BLaER1 (cell line): ENCODE measurements at regions not wholly inside any gene's neighbourhood (a gene's known extent, or its start where the extent isn't known, plus 50 kb on each side); places are given as distances from the start of the nearest gene placed in this dataset.

ENCODE experiments used
- H3K27ac ChIP-seq: shearing (Covaris generic); formaldehyde crosslinking; 2 replicates; pipeline ENCODE4 v1.8.1; 2022
- H3K27me3 ChIP-seq: shearing (Covaris generic); formaldehyde crosslinking; 2 replicates; pipeline ENCODE4 v1.8.1; 2022
- H3K36me3 ChIP-seq: shearing (Covaris generic); formaldehyde crosslinking; 2 replicates; pipeline ENCODE4 v1.8.1; 2022
- H3K4me1 ChIP-seq: shearing (Covaris generic); formaldehyde crosslinking; 2 replicates; pipeline ENCODE4 v1.8.1; 2022
- H3K4me2 ChIP-seq: shearing (Covaris generic); formaldehyde crosslinking; 2 replicates; pipeline ENCODE4 v1.8.1; 2022
- H3K4me3 ChIP-seq: shearing (Covaris generic); formaldehyde crosslinking; 2 replicates; pipeline ENCODE4 v1.8.1; 2022
- H3K9ac ChIP-seq: shearing (Covaris generic); formaldehyde crosslinking; 2 replicates; pipeline ENCODE4 v1.8.1; 2022
- H3K9me3 ChIP-seq: shearing (Covaris generic); formaldehyde crosslinking; 2 replicates; pipeline ENCODE4 v1.8.1; 2022
- H4K20me1 ChIP-seq: shearing (Covaris generic); formaldehyde crosslinking; 2 replicates; pipeline ENCODE4 v1.8.1; 2022
- Cebpa-rat ChIP-seq: shearing (Covaris generic); IDR thresholded peaks from 2 replicates; pipeline ENCODE4 v1.8.1; 2022

GRCh38 chrX:125758819-125759218 is 407.3 kb downstream of the DCAF12L2 start:
- Histone ChIP-seq H3K4me3 (no peak overlapping the region), H3K27me3 (peaks cover 43% of the 10 kb centered on the region), H3K36me3 (no peaks in the 10 kb centered on the region), H3K9ac (no peak overlapping the region), H3K9me3 (peaks cover 15% of the 10 kb centered on the region), H3K4me2 (no peak overlapping the region), H3K4me1 (no peaks in the 10 kb centered on the region), H3K27ac (no peak overlapping the region), H4K20me1 (0 out of 2 replicates have a peak, but pooled peaks cover 4% of the 10 kb centered on the region)
- TF ChIP-seq Cebpa-rat = no peak

GRCh38 chrX:125762954-125763353 is 403.1 kb downstream of the DCAF12L2 start:
- no peak for TF ChIP-seq Cebpa-rat
- H3K9ac ChIP-seq = no peak overlapping the region
- no peaks in the 10 kb centered on the region for H3K36me3 ChIP-seq
- 0 out of 2 replicates have a peak, but pooled peaks cover 4% of the 10 kb centered on the region for H4K20me1 ChIP-seq
- H3K27me3 ChIP-seq = peaks cover 40% of the 10 kb centered on the region
- peaks cover 15% of the 10 kb centered on the region for H3K9me3 ChIP-seq
- H3K27ac ChIP-seq = no peak overlapping the region
- H3K4me1 ChIP-seq = no peaks in the 10 kb centered on the region
- no peak overlapping the region for H3K4me3 ChIP-seq
- no peak overlapping the region for H3K4me2 ChIP-seq

GRCh38 chrX:125765347-125765746 is 400.7 kb downstream of the DCAF12L2 start:
- Histone ChIP-seq H3K9ac (no peak overlapping the region), H3K27ac (no peak overlapping the region), H3K4me3 (no peak overlapping the region), H3K27me3 (peaks cover 46% of the 10 kb centered on the region), H3K4me2 (no peak overlapping the region), H3K4me1 (no peaks in the 10 kb centered on the region), H3K36me3 (no peaks in the 10 kb centered on the region), H4K20me1 (no peaks in the 10 kb centered on the region), H3K9me3 (peaks cover 15% of the 10 kb centered on the region)
- TF ChIP-seq Cebpa-rat = no peak

- Histone ChIP-seq H3K4me1 (no peaks in the 10 kb centered on the region), H3K9me3 (no peaks in the 10 kb centered on the region)
- TF ChIP-seq Cebpa-rat = no peak
These were observed 396.5 kb downstream of the DCAF12L2 start for GRCh38 chrX:125769628-125770027.

GRCh38 chrX:125778261-125778660 is 387.8 kb downstream of the DCAF12L2 start:
- no peak for TF ChIP-seq Cebpa-rat
- Histone ChIP-seq H3K9ac (no peak overlapping the region), H3K9me3 (no peaks in the 10 kb centered on the region), H3K36me3 (no peaks in the 10 kb centered on the region), H3K4me2 (no peak overlapping the region), H3K4me1 (no peaks in the 10 kb centered on the region), H3K4me3 (no peak overlapping the region), H3K27me3 (peaks cover 71% of the 10 kb centered on the region), H3K27ac (no peak overlapping the region), H4K20me1 (no peaks in the 10 kb centered on the region)

More at GRCh38 chrX:125769628-125770027, 396.5 kb downstream of the DCAF12L2 start:
- Histone ChIP-seq H3K9ac (no peak overlapping the region), H3K27ac (no peak overlapping the region), H4K20me1 (no peaks in the 10 kb centered on the region), H3K4me3 (no peak overlapping the region), H3K36me3 (no peaks in the 10 kb centered on the region), H3K4me2 (no peak overlapping the region), H3K27me3 (peaks cover 63% of the 10 kb centered on the region)

GRCh38 chrX:125782184-125782583 is 383.9 kb downstream of the DCAF12L2 start:
- Histone ChIP-seq H4K20me1 (no peaks in the 10 kb centered on the region), H3K27ac (no peak overlapping the region), H3K36me3 (no peaks in the 10 kb centered on the region), H3K27me3 (peaks cover 79% of the 10 kb centered on the region), H3K4me2 (no peak overlapping the region), H3K9me3 (no peaks in the 10 kb centered on the region), H3K4me3 (no peak overlapping the region), H3K4me1 (no peaks in the 10 kb centered on the region), H3K9ac (no peak overlapping the region)
- TF ChIP-seq Cebpa-rat = no peak

GRCh38 chrX:125786316-125786715 is 379.8 kb downstream of the DCAF12L2 start:
- Histone ChIP-seq H3K9me3 (no peaks in the 10 kb centered on the region; the same call in 1 of the 2 replicates), H3K27ac (no peak overlapping the region), H3K4me2 (no peak overlapping the region), H3K36me3 (no peaks in the 10 kb centered on the region), H3K27me3 (peaks cover 69% of the 10 kb centered on the region), H3K9ac (no peak overlapping the region), H3K4me3 (no peak overlapping the region), H3K4me1 (no peaks in the 10 kb centered on the region), H4K20me1 (no peaks in the 10 kb centered on the region)
- no peak for TF ChIP-seq Cebpa-rat

GRCh38 chrX:125791787-125792186 is 374.3 kb downstream of the DCAF12L2 start:
- Histone ChIP-seq H3K36me3 (no peaks in the 10 kb centered on the region), H3K4me1 (no peaks in the 10 kb centered on the region), H3K4me2 (no peak overlapping the region), H3K27me3 (peaks cover 68% of the 10 kb centered on the region), H3K9me3 (no peaks in the 10 kb centered on the region; the same call in 1 of the 2 replicates), H3K27ac (no peak overlapping the region), H4K20me1 (no peaks in the 10 kb centered on the region), H3K9ac (no peak overlapping the region), H3K4me3 (no peak overlapping the region)
- no peak for TF ChIP-seq Cebpa-rat

GRCh38 chrX:125810856-125811255 is 355.2 kb downstream of the DCAF12L2 start:
- TF ChIP-seq Cebpa-rat = no peak
- Histone ChIP-seq H3K4me2 (no peak overlapping the region), H3K9ac (no peak overlapping the region), H3K4me3 (no peak overlapping the region), H4K20me1 (no peaks in the 10 kb centered on the region), H3K27me3 (peaks cover 37% of the 10 kb centered on the region), H3K36me3 (no peaks in the 10 kb centered on the region), H3K27ac (no peak overlapping the region), H3K4me1 (no peaks in the 10 kb centered on the region), H3K9me3 (no peaks in the 10 kb centered on the region)

- H3K4me3 ChIP-seq = no peak overlapping the region
- H3K27ac ChIP-seq = no peak overlapping the region
- no peaks in the 10 kb centered on the region for H3K36me3 ChIP-seq
- no peak overlapping the region for H3K9ac ChIP-seq
- no peak overlapping the region for H3K4me2 ChIP-seq
- H3K4me1 ChIP-seq = no peaks in the 10 kb centered on the region
- no peak for TF ChIP-seq Cebpa-rat
- peaks cover 9% of the 10 kb centered on the region; the same call in 1 of the 2 replicates for H3K9me3 ChIP-seq
- peaks cover 37% of the 10 kb centered on the region for H3K27me3 ChIP-seq
- no peaks in the 10 kb centered on the region for H4K20me1 ChIP-seq
These were observed 340.0 kb downstream of the DCAF12L2 start for GRCh38 chrX:125826080-125826479.
